ENCODE measurements at regions not wholly inside any gene's neighbourhood (a gene's known extent, or its start where the extent isn't known, plus 50 kb on each side); places are given as distances from the start of the nearest gene placed in this dataset.

DNA sequence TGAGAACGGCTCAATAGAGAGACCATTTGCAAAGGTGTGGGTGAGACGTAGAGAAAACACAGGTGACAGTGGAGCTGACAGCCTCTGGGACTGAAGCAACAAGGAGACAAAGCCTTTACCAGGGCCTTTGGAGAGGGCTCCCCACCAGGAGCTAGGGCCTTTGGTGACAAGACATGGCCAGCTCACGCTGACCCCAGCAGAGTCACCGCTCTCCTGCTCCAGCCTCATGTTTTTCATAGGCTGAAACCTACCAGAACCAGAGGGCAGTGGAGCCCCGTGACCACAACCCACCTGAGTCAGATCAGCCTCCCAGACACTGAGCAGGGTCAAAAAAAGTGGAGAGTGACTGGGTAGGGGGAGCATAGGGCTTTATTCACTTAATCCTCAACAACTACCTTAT, 214.7 kb downstream of the SHQ1 start:
- TF ChIP-seq POLR2A (IDR thresholded peaks at IDR 0.05; ENCODE audit: low read length) (no peak), SMC3 (IDR thresholded peaks at IDR 0.05) (no peak), EP300 (IDR thresholded peaks at IDR 0.05) (no peak), CHD2 (IDR thresholded peaks at IDR 0.05; ENCODE audit: low read length, partially characterized antibody) (no peak), HDAC2 (IDR thresholded peaks at IDR 0.05) (no peak), BHLHE40 (IDR thresholded peaks at IDR 0.05; ENCODE audit: low read depth, low read length) (no peak), HEYL (CRISPR knock-in tag; IDR thresholded peaks at IDR 0.05) (no peak)
- TF ChIP-seq, protein P1, sequence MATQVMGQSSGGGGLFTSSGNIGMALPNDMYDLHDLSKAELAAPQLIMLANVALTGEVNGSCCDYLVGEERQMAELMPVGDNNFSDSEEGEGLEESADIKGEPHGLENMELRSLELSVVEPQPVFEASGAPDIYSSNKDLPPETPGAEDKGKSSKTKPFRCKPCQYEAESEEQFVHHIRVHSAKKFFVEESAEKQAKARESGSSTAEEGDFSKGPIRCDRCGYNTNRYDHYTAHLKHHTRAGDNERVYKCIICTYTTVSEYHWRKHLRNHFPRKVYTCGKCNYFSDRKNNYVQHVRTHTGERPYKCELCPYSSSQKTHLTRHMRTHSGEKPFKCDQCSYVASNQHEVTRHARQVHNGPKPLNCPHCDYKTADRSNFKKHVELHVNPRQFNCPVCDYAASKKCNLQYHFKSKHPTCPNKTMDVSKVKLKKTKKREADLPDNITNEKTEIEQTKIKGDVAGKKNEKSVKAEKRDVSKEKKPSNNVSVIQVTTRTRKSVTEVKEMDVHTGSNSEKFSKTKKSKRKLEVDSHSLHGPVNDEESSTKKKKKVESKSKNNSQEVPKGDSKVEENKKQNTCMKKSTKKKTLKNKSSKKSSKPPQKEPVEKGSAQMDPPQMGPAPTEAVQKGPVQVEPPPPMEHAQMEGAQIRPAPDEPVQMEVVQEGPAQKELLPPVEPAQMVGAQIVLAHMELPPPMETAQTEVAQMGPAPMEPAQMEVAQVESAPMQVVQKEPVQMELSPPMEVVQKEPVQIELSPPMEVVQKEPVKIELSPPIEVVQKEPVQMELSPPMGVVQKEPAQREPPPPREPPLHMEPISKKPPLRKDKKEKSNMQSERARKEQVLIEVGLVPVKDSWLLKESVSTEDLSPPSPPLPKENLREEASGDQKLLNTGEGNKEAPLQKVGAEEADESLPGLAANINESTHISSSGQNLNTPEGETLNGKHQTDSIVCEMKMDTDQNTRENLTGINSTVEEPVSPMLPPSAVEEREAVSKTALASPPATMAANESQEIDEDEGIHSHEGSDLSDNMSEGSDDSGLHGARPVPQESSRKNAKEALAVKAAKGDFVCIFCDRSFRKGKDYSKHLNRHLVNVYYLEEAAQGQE (IDR thresholded peaks at IDR 0.05): no peak
- TF ChIP-seq, protein P2, sequence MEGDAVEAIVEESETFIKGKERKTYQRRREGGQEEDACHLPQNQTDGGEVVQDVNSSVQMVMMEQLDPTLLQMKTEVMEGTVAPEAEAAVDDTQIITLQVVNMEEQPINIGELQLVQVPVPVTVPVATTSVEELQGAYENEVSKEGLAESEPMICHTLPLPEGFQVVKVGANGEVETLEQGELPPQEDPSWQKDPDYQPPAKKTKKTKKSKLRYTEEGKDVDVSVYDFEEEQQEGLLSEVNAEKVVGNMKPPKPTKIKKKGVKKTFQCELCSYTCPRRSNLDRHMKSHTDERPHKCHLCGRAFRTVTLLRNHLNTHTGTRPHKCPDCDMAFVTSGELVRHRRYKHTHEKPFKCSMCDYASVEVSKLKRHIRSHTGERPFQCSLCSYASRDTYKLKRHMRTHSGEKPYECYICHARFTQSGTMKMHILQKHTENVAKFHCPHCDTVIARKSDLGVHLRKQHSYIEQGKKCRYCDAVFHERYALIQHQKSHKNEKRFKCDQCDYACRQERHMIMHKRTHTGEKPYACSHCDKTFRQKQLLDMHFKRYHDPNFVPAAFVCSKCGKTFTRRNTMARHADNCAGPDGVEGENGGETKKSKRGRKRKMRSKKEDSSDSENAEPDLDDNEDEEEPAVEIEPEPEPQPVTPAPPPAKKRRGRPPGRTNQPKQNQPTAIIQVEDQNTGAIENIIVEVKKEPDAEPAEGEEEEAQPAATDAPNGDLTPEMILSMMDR (IDR thresholded peaks at IDR 0.05): no peak
